Midbrain (tissue), 1 donor: ENCODE measurements at regions not wholly inside any gene's neighbourhood (a gene's known extent, or its start where the extent isn't known, plus 50 kb on each side); places are given as distances from the start of the nearest gene placed in this dataset.
"Not testable (repeated sequence)": the region's sequence is repeated elsewhere in the genome, so short reads cannot be mapped to it uniquely, and the experiment has no call there.

Experiments used
- DNase-seq: peaks from one replicate; lab custom pipeline; 2025; lab: John Stamatoyannopoulos, UW

GRCh38 chr12:22810036-22810435 lies 185.1 kb downstream of the ETNK1 start:
- no peak for DNase-seq

- no peak for DNase-seq
Observed at GRCh38 chr12:22812531-22812930, 187.6 kb downstream of the ETNK1 start.

DNA sequence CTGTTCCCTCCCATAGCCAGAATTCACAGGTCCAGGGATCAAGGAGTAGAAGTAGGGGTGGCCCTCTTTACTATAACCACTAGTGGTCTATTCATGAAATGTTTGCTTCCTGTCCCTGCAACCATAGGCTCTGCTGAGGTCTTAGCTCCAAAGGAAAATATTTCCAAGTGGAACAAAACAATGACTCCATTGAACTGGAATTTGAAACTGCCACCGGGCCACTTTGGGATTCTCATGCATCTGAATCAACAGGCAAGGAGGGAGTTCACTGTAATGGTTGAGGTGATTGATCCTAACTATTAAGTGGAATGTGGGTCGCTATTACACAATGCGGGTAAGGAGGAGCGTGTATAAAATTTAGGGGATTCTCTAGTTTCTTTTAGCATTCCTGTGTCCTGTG lies 197.0 kb downstream of the ETNK1 start:
- DNase-seq: no peak

DNA sequence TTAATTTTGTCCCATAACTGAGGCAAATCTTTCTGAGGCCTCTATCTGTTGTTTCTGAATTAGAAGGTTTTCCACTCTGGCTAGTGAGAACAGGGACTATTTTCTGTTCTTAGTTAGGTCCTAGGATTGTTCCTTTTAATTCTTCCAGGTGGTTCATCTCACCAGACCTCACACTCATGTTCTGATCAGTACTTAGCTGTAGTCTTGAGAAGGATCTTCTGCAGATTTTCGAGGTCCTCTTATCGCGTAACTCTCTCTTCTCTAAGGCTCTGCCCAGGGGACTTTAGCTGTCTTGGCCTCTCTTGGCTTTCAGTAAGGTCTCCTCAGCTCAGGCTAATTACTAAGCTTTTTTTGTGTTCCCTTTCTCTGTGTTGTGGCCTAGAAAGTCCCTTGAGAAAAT lies 201.1 kb downstream of the ETNK1 start:
- no peak for DNase-seq

DNA sequence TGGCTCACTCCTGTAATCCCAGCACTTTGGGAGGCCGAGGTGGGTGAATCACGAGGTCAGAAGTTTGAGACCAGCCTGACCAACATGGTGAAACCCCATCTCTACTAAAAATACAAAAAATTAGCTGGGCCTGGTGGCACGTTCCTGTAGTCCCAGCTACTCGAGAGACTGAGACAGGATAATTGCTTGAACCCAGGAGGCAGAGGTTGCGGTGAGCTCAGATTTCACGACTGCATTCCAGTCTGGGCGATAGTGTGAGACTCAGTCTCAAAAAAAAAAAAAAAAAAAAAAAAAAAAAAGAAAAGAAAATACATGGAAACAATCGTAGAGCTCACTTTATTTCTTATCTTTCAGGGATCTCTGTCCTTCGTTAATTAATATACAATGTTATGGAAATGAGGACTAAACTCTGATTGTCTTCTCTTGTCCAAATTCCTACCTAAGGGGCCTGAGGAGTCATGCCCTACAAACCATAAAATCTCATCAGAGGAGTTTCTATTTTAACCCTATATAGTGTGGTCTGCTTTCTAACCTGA lies 201.5 kb downstream of the ETNK1 start:
- not testable (repeated sequence) for DNase-seq

DNA sequence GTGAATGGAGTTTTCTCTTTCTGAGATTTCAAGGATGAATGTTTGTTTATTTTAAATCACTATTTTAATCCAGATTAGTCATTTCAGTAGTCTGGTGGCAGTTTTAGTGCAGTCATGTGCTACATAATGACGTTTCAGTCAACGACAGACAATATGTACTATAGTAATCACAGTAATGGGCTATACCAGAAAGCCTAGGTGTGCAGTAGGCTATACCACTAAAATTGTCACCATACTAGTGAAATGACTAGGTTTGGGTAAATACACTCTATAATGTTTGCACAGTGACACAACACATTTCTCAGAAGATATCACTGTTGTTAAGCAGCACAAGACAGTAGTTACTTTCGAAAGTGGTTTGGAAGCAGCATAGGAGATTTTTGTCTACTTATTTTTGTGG lies 203.1 kb downstream of the ETNK1 start:
- DNase-seq: no peak

DNA sequence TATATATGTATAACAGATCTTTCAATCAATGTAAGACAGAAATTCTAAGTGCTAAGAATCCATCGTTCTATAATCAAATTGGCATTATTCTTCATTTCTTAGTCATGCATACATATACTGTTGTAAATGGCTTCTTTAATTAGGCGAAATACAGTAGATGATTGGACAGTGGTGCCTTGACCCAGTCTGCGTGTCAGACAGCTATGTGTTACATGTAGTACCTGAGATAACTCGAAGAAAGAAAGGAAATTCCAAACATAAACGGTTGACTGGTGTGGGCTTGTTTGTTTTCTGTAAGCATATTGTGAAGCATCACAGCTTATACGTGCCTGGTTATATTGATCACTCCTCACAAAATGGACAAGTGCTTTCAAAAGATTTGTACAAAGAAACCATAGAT lies 210.5 kb downstream of the ETNK1 start:
- no peak for DNase-seq

DNA sequence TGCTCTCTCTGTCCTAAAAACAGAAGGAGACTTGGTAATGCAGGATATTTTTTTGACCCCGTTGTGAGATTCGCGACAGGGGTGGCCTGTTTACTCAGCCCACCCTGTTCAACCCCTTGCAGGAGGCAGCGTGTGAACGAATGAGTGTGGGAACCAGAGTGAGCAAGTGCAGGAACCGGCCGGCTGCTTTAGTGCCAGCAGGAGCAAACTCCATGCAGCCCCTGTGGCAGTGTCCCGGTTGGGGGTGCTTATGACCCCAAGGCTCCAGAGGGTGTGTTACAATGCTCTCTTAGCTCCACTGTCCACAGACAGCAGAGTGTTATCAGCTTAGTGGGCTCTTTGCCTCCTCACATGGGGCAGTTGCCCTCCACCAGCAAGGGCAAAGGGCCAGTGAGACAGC lies 225.2 kb downstream of the ETNK1 start:
- no peak for DNase-seq

DNA sequence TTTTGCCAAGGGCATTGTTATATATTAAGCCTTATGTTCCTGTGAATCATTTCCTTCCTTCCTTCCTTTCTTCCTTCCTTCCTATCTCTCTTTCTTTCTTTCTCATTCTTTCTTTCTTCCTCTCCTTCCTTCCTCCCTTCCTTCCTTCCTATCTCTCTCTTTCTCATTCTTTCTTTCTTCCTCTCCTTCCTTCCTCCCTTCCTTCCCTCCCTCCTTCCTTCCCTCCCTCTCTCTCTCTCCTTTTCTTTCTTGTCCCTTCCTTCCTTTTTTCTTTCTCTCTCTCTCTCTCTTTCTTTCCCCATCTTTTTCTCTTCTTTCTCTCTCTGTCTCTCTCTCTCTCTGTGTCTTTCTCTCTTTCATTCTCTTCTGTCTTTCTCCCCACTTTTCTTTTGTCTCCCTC lies 226.6 kb downstream of the ETNK1 start:
- DNase-seq: no peak

DNA sequence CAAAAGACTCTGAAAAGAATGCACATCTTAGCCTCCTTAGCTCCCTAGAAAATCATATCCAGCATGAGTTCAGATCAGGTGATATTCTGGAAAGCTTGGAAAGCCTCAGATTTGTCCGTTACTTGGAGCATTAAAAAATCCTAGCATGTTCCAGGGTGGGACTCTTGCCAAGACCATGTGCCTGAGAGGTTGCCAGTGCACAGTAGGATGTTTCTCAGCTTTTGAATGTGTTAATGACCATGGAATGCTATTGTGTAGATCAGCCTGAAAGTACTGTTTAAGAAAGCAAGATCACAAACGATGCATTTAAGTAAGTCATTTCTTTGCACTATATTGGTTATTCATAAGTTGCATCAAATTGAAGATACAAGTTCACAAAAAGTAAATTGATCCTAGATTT lies 230.5 kb downstream of the ETNK1 start:
- DNase-seq: no peak

DNA sequence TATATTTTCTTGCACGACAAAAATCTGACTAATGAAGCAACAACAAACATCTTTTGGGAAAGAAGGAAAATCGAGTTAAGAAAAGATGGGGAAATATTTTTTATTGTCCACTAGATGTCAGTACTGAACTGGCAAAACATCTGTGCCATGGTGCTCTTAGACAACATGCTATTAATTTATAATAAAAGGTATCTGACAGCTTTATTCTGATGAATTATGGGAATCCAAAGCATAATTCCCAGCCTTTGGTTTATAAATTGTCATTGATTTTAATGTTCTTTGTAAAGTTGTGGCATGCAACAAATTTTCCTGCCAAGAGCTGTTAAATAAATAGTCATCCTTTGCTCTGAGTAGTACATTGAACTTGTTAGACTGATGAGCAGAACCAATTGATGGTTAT lies 231.2 kb downstream of the ETNK1 start:
- peak; percentile 38 for DNase-seq

GRCh38 chr12:22858849-22859570 lies 234.0 kb downstream of the ETNK1 start:
- no peak for DNase-seq

- no peak for DNase-seq
Observed at GRCh38 chr12:22860926-22861325, 236.0 kb downstream of the ETNK1 start.

- no peak for DNase-seq
Observed at GRCh38 chr12:22865822-22866221, 240.9 kb downstream of the ETNK1 start.

GRCh38 chr12:22866406-22866805 lies 241.4 kb downstream of the ETNK1 start:
- DNase-seq: no peak

DNA sequence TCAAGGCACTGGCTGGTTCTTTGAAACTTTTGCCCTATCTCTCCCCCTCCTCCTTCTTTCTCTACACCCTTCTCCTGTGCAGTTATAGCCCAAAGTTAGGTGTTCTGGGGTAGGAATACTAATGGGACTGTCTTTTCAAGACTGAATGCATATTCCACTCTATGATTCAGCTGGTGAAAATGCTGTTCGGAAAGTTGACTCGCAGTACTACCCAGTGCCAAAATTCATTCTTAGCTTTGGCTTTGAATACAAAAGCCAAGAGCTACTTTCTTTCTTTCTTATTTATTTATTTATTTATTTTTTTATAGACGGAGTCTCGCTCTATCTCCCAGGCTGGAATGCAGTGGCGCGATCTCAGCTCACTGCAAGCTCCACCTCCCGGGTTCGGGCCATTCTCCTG lies 249.2 kb downstream of the ETNK1 start:
- DNase-seq: no peak

- DNase-seq: no peak
Observed at GRCh38 chr12:22876262-22876661, 251.3 kb downstream of the ETNK1 start.

GRCh38 chr12:22879203-22879602 lies 254.2 kb downstream of the ETNK1 start:
- DNase-seq: no peak

DNA sequence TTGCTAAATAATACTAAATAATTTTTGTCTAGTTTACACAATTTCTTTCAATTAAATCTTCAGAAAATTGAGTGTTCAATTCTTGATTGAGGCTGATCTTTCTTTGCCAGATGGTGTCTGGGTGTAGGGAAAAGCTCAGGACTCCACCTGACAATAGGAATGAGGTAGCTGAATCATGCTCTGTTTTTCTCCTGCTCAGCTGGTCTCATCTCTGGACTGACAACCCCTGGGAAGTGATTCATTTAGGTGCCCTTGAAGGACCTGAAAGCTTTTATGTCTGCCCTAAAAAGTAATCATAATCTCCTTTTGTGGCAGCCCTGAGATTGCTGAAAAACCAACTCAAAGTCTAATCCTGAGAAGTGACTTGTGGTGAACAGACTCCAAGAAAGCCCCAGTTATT lies 255.4 kb downstream of the ETNK1 start:
- no peak for DNase-seq

DNA sequence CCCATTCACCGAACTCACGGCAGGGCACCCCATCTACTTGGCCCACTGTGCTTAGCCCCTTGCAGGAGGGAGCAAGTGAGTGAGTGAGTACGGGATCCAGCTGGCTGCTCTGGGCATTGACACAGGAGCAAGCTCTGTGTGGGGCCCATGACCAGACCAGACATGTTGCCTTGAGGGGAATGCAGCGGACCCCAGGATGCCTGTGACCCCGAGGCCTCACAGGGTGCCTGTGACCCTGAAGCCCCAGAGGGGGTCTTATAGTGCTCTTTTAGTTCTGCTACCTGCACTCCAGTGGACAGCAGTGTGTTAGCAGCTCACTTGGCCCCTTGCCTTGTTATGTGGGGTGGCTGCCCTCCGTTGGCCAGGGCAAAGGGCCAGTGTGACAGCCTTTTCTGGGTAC lies 255.8 kb downstream of the ETNK1 start:
- DNase-seq: no peak

GRCh38 chr12:22881878-22882385 lies 257.0 kb downstream of the ETNK1 start:
- no peak for DNase-seq

DNA sequence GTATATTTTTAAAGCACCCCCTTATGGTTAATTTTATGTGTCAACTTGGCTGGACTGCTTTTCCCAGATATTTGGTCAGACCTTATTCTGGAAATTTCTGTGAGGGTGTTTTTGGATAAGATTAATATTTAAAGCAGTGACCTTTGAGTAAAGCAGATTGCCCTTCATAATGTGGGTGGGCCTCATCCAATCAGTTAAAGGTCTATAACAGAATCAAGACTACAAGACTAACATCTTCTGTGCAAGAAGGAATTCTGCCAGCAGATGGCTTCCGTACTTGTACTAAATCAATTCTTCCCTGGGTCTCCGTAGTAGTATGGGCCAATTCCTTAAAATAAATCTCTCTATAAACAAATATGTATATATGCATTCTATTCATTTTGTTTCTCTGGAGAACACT lies 257.6 kb downstream of the ETNK1 start:
- no peak for DNase-seq

- no peak for DNase-seq
Observed at GRCh38 chr12:22893878-22894277, 268.9 kb downstream of the ETNK1 start.

DNA sequence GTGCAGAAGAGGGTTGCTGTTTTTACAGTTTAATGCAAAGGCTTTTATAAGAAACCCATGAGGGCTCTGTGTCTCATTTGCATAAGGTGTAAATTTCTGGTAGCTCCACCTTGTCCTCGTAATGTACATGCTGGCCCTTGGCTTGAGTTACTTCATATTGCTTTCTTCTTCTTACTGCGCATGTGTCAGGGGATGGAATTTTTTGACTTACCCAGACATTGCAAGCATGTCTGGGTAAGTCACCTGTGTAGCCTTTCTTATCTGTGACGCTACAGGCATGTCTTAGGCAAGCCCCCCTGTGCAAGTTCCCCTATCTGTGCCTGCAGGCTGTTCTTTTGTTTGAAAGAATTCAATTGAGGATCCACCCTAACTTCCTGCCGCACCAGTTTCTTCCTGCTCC lies 274.2 kb downstream of the ETNK1 start:
- no peak for DNase-seq
